Thymus (tissue), 11 donors: ENCODE measurements at regions not wholly inside any gene's neighbourhood (a gene's known extent, or its start where the extent isn't known, plus 50 kb on each side); places are given as distances from the start of the nearest gene placed in this dataset.
"Not testable (repeated sequence)": the region's sequence is repeated elsewhere in the genome, so short reads cannot be mapped to it uniquely, and the experiment has no call there.

Source experiments
- DNase-seq, 9 donors: peaks; one replicate each; pipeline ENCODE4 v3.0.0-alpha.2; 2013; ENCODE audit warnings: low spot score in 9 of 9, low read depth in 6 of 9, missing footprints in 1 of 9
- H3K27ac ChIP-seq, 2 donors: one replicate each; pipeline ENCODE4 v1.5.1; 2013; ENCODE audit warnings: control low read depth in 1 of 2, low read depth in 1 of 2, low read length in 1 of 2, mild to moderate bottlenecking in 1 of 2, moderate library complexity in 1 of 2
- H3K27me3 ChIP-seq, 2 donors: one replicate each; pipeline ENCODE4 v1.5.1; 2013; ENCODE audit warnings: low read length in 1 of 2; ENCODE audit not compliant: control insufficient read depth in 2 of 2, insufficient read depth in 1 of 2
- H3K36me3 ChIP-seq, 2 donors: one replicate each; pipeline ENCODE4 v1.5.1; 2013; ENCODE audit warnings: low read length in 1 of 2, mild to moderate bottlenecking in 1 of 2, moderate library complexity in 1 of 2; ENCODE audit not compliant: control insufficient read depth in 2 of 2, insufficient read depth in 2 of 2
- H3K4me1 ChIP-seq, 2 donors: one replicate each; pipeline ENCODE4 v1.5.1; 2013; ENCODE audit warnings: low read length in 2 of 2; ENCODE audit not compliant: control insufficient read depth in 2 of 2, insufficient read depth in 2 of 2
- H3K4me3 ChIP-seq, 2 donors: one replicate each; pipeline ENCODE4 v1.5.1; 2013; ENCODE audit warnings: low read length in 2 of 2, control low read depth in 1 of 2, mild to moderate bottlenecking in 1 of 2
- H3K9me3 ChIP-seq, 2 donors: one replicate each; pipeline ENCODE4 v1.5.1; 2013; ENCODE audit warnings: low read length in 1 of 2, mild to moderate bottlenecking in 1 of 2; ENCODE audit not compliant: control insufficient read depth in 2 of 2, insufficient read depth in 1 of 2
- WGBS: extraction: QIAGEN DNeasy Blood & Tissue Kit; methylation state at CpG from one replicate; pipeline ENCODE4 v1.1.7; 2013; 5-methylcytosine and 5-hydroxymethylcytosine counted together
- donor health status: healthy.

DNA sequence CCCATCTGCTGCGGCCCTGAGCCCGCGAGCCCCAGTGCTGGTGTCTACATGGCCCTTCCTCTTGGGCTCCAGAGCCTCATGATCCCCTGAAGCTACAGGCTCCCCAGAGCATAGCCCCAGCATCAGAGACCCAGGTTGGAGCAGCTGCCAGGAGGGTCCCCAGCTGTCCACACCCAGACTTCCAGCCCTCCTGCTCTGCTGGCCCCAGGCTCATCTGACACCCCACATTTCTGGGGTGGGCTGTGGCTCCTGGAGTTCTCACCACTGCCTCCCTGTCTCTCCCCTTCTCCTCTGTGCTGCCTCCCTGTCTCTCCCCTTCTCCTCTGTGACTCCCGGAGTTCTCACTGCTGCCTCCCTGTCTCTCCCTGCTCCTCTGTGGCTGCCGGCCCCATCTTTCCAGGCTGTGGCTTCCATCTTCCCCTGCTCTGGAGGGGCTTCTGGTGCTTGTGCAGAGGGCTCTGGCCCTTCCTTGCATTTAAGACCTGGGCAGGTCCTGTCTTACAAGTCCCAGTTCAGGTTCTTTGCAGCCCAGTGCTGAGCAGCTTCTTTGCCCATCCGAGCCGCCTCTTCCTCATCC is 108.1 kb downstream of the ERMARD start:
- H3K9me3 ChIP-seq = peaks cover 1 to 32% of the 10 kb centered on the region in 2 donors
- no peaks in the 10 kb centered on the region for H3K36me3 ChIP-seq
- no peak overlapping the region for H3K4me3 ChIP-seq
- peaks cover 0 to 29% of the 10 kb centered on the region in 2 donors for H3K4me1 ChIP-seq
- H3K27me3 ChIP-seq = no peaks in the 10 kb centered on the region
- WGBS = 98% methylated on average over 7 of the region's 7 CpGs
- H3K27ac ChIP-seq = no peak overlapping the region
- DNase-seq = no peak

DNA sequence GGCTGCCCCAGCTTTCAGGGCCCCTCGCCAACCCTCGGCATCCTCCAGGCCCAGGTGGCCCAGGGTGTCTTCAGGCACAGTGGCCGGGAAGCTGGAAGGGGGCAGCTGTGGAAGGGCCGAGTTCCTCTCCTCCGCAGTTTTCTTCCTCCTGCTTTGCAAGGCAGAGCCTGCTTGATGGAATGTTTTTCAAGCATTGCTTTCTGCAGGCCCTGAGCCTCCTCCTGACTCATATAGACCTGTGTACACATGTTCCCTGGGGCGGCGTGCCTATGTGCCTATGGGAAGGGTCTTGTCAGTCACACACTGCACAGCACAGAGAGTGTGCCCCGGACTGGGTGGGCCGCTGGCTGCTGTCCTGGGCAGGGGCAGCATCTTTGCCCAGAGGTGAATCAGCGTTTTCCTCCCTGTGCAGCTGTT is 107.5 kb downstream of the ERMARD start:
- no peaks in the 10 kb centered on the region for H3K36me3 ChIP-seq
- peaks cover 0 to 29% of the 10 kb centered on the region in 2 donors for H3K4me1 ChIP-seq
- no peak for DNase-seq
- H3K27ac ChIP-seq = no peak overlapping the region
- H3K9me3 ChIP-seq = peaks cover 1 to 32% of the 10 kb centered on the region in 2 donors
- H3K27me3 ChIP-seq = no peaks in the 10 kb centered on the region
- 96% methylated on average over 10 of the region's 10 CpGs for WGBS
- H3K4me3 ChIP-seq = no peak overlapping the region

GRCh38 chr6:169858293-169858934 is 107.0 kb downstream of the ERMARD start:
- Histone ChIP-seq H3K4me3 (no peak overlapping the region), H3K9me3 (peaks cover 1 to 36% of the 10 kb centered on the region in 2 donors), H3K4me1 (peaks cover 0 to 29% of the 10 kb centered on the region in 2 donors), H3K27ac (no peak overlapping the region), H3K27me3 (no peaks in the 10 kb centered on the region), H3K36me3 (no peaks in the 10 kb centered on the region)
- no peak for DNase-seq
- WGBS = 96% methylated on average over 17 of the region's 17 CpGs

DNA sequence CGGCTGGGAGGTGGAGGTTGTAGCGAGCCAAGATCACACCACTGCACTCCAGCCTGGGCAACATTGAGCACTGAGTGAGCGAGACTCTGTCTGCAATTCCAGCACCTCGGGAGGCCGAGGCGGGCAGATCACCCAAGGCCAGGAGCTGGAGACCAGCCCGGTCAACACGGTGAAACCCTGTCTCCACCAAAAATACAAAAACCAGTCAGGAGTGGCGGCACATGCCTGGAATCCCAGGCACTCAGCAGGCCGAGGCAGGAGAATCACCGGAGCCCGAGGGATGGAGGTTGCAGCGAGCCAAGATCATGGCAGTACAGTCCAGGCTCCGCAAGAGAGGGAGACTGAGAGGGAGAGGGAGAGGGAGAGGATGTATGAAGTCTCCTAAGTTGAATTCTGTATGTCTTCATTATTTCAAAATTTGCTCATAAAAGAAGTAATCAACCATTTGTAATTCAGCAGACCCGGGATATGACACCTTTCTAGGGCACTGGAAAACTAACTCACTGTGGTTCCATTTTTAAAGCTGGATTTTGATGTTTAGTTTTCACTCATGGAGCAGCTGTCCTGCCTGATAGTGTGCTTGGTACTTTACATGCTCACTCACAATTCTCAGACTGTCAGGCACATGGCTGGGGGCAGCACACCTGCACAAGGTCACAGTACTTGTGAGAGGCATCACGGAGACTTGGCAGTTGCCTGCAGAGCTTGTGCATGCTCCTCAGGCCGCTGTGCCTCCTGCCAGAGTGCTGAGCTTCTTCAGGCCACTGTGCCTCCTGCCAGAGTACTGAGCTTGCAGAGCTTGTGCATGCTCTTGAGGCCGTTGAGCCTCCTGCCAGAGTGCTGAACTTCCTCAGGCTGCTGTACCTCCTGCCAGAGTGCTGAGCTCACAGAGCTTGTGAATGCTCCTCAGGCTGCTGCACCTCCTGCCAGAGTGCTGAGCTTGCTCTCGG is 106.2 kb downstream of the ERMARD start:
- H3K4me1 ChIP-seq = peaks cover 0 to 22% of the 10 kb centered on the region in 2 donors
- no peaks in the 10 kb centered on the region for H3K36me3 ChIP-seq
- no peak overlapping the region for H3K27ac ChIP-seq
- H3K27me3 ChIP-seq = no peaks in the 10 kb centered on the region
- no peak for DNase-seq
- 93% methylated on average over 19 of the region's 19 CpGs for WGBS
- H3K9me3 ChIP-seq = peaks cover 1 to 36% of the 10 kb centered on the region in 2 donors
- no peak overlapping the region for H3K4me3 ChIP-seq

- not testable (repeated sequence) for DNase-seq, H3K4me3 ChIP-seq
- WGBS = 96% methylated on average over 49 of the region's 49 CpGs
Observed at GRCh38 chr6:169856442-169857342, 105.3 kb downstream of the ERMARD start.

DNA sequence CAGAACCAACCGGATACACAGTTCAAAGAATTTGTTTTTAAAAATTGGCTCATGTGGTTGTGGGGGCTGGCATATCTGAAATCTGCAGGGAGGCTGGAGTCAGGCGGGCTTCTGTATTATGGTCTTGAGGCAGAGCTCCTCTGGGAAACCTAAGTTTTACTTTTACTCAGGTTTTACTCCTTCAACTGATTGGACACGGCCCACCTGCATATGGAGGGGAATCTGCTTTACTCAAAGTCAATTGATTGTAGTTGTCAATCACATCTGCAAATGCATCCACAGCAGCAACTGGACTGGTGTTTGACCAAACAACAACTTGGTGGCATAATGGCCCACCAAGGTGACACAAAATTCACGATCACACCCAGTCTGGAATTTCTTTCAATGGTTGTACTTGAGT is 103.4 kb downstream of the ERMARD start:
- 95% methylated on average over 4 of the region's 4 CpGs for WGBS
- Histone ChIP-seq H3K27ac (no peak overlapping the region), H3K4me3 (no peak overlapping the region), H3K9me3 (peaks cover 1 to 36% of the 10 kb centered on the region in 2 donors), H3K36me3 (no peaks in the 10 kb centered on the region), H3K27me3 (no peaks in the 10 kb centered on the region), H3K4me1 (peaks cover 0 to 1% of the 10 kb centered on the region in 2 donors)
- DNase-seq = no peak

More at GRCh38 chr6:169856442-169857342, 105.3 kb downstream of the ERMARD start:
- peaks cover 0 to 15% of the 10 kb centered on the region in 2 donors for H3K4me1 ChIP-seq
- not testable (repeated sequence) for H3K27me3 ChIP-seq, H3K27ac ChIP-seq, H3K36me3 ChIP-seq
- peaks cover 1 to 36% of the 10 kb centered on the region in 2 donors for H3K9me3 ChIP-seq

DNA sequence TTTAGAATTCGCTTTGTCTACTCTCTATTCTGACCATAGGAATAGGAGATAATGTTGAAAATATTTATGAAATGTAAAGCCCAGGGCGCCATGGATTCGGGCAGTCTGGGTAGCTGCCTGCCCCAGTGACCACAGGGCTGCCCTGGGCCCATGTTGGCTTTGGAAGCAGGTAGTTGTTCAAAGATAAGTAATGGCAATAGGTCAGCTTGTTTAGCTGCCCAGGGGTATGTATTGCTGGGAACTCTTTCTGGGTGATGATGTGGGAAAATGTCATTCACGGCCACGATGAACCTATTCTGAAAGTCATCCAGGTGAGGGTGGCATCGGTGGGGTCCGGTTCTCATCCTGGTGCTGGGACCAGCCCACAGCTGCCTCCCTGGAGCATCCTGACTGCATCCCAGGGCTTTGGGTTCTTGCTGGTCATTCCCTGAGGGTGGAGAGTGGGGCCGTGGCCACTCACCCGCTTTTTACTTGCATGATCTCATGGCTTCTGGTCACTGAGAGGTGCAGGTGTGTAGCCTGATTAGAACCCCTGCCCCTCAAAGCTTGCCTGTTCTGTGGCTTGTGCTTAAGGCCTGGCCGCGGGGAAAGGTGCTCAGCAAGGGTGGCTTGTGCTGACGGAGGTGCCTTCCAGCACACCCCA is 102.8 kb downstream of the ERMARD start:
- no peak for DNase-seq
- Histone ChIP-seq H3K27ac (no peak overlapping the region), H3K9me3 (peaks cover 1 to 36% of the 10 kb centered on the region in 2 donors), H3K4me1 (no peaks in the 10 kb centered on the region), H3K4me3 (no peak overlapping the region), H3K27me3 (peaks cover 0 to 2% of the 10 kb centered on the region in 2 donors), H3K36me3 (no peaks in the 10 kb centered on the region)
- 96% methylated on average over 12 of the region's 12 CpGs for WGBS
